T-cell (primary cell): ENCODE measurements at regions not wholly inside any gene's neighbourhood (a gene's known extent, or its start where the extent isn't known, plus 50 kb on each side); places are given as distances from the start of the nearest gene placed in this dataset.

Experiments used
- ATAC-seq, 4 experiments: fragments of 200-7000 bp in 3 of 4; fragments of 150-1000 bp in 1 of 4; cut with Tn5 transposase; replicated peaks in 1 of 4; 1 replicate in 3 of 4; 2 replicates in 1 of 4; pipeline ENCODE4 v1.10.0; 2021; ENCODE audit warnings: moderate library complexity in 3 of 4, mild to moderate bottlenecking in 2 of 4, moderate number of reproducible peaks in 1 of 4
- CTCF ChIA-PET, 2 donors: fragments of 300-600 bp; sonication (Branson Sonifier 250); formaldehyde crosslinking; loops; one replicate each; lab custom pipeline; 2022; ENCODE audit warnings: antibody characterized with exemption in 2 of 2; lab: Charles Lee
- POLR2A ChIA-PET, 2 donors: fragments of 300-600 bp; sonication (Branson Sonifier 250); formaldehyde crosslinking; loops; one replicate each; lab custom pipeline; 2022; ENCODE audit warnings: antibody characterized with exemption in 2 of 2; lab: Charles Lee
- DNase-seq, 35 experiments: peaks; one replicate each; pipeline versions ENCODE4 v3.0.0 to v3.0.0-alpha.2; 2013 to 2023
- H3K27ac ChIP-seq: one replicate; pipeline ENCODE4 v1.5.1; 2013; ENCODE audit warnings: low read length
- H3K27me3 ChIP-seq, 2 experiments: replicated peaks in 1 of 2; 1 replicate in 1 of 2; 2 replicates in 1 of 2; pipeline versions ENCODE4 v1.6.1 to v1.7.0; 2013; ENCODE audit warnings: low read length in 1 of 2, mixed read lengths in 1 of 2; ENCODE audit not compliant: control insufficient read depth in 2 of 2, insufficient read depth in 2 of 2; ENCODE audit errors: extremely low read depth in 1 of 2
- H3K36me3 ChIP-seq, 2 donors: 1 replicate in 1 of 2; 2 replicates in 1 of 2; pipeline versions ENCODE4 v1.6.1 to v1.7.0; 2013; ENCODE audit warnings: low read length in 1 of 2; ENCODE audit not compliant: control insufficient read depth in 2 of 2, insufficient read depth in 1 of 2; ENCODE audit errors: extremely low read depth in 1 of 2
- H3K4me1 ChIP-seq, 2 experiments: 1 replicate in 1 of 2; 2 replicates in 1 of 2; pipeline versions ENCODE4 v1.6.1 to v1.7.0; 2013; ENCODE audit warnings: low read length in 2 of 2, mixed read lengths in 1 of 2; ENCODE audit not compliant: insufficient read depth in 2 of 2, control insufficient read depth in 1 of 2; ENCODE audit errors: extremely low read depth in 1 of 2
- H3K4me3 ChIP-seq, 2 donors: 1 replicate in 1 of 2; 2 replicates in 1 of 2; pipeline versions ENCODE4 v1.5.1 to v1.7.0; 2013; ENCODE audit warnings: mild to moderate bottlenecking in 2 of 2, low read length in 1 of 2, moderate library complexity in 1 of 2; ENCODE audit not compliant: control insufficient read depth in 1 of 2; ENCODE audit errors: extremely low read depth in 1 of 2
- H3K9me3 ChIP-seq: 2 replicates; pipeline ENCODE4 v1.7.0; 2013
- H3K27ac Mint-ChIP-seq, 2 donors: one replicate each; pipeline ENCODE4 v1.8.0; 2020 to 2021; ENCODE audit warnings: mild to moderate bottlenecking in 2 of 2, mixed read lengths in 2 of 2
- H3K27me3 Mint-ChIP-seq, 2 donors: one replicate each; pipeline ENCODE4 v1.8.0; 2021 to 2022; ENCODE audit warnings: mixed read lengths in 2 of 2
- H3K36me3 Mint-ChIP-seq: one replicate; pipeline ENCODE4 v1.8.0; 2021; ENCODE audit warnings: mixed read lengths
- H3K4me1 Mint-ChIP-seq, 3 donors: one replicate each; pipeline ENCODE4 v1.8.0; 2020 to 2022; ENCODE audit warnings: mixed read lengths in 3 of 3, mild to moderate bottlenecking in 1 of 3
- H3K4me3 Mint-ChIP-seq, 3 donors: one replicate each; pipeline ENCODE4 v1.8.0; 2020 to 2022; ENCODE audit warnings: mild to moderate bottlenecking in 3 of 3, mixed read lengths in 3 of 3, moderate library complexity in 3 of 3
- H3K9me3 Mint-ChIP-seq, 3 donors: one replicate each; pipeline ENCODE4 v1.8.0; 2020 to 2022; ENCODE audit warnings: mixed read lengths in 3 of 3
- WGBS: methylation state at CpG from one replicate; pipeline ENCODE4 v1.1.5; 2013; ENCODE audit warnings: missing lambda C conversion rate; ENCODE audit not compliant: insufficient coverage; 5-methylcytosine and 5-hydroxymethylcytosine counted together

- H3K9me3 ChIP-seq = no peaks in the 10 kb centered on the region
- no peaks in the 10 kb centered on the region for H3K36me3 ChIP-seq
- no peak overlapping the region for H3K4me3 ChIP-seq
- Mint-ChIP-seq H3K4me1 (no peaks in the 10 kb centered on the region), H3K4me3 (no peak overlapping the region), H3K36me3 (no peaks in the 10 kb centered on the region), H3K9me3 (peaks cover 9 to 12% (median 11%) of the 10 kb centered on the region in 3 donors), H3K27ac (no peak overlapping the region), H3K27me3 (no peaks in the 10 kb centered on the region)
- no peak for ATAC-seq
- no peak for DNase-seq
- H3K4me1 ChIP-seq = no peaks in the 10 kb centered on the region
- CTCF ChIA-PET = no interaction called here
- no peak overlapping the region for H3K27ac ChIP-seq
- no peaks in the 10 kb centered on the region for H3K27me3 ChIP-seq
- POLR2A ChIA-PET = no interaction called here
These were observed 664.0 kb upstream of the IGFBP7 start for GRCh38 chr4:57774171-57774570.

- Histone ChIP-seq H3K4me1 (no peaks in the 10 kb centered on the region), H3K4me3 (no peak overlapping the region), H3K9me3 (no peaks in the 10 kb centered on the region), H3K36me3 (no peaks in the 10 kb centered on the region), H3K27ac (no peak overlapping the region), H3K27me3 (no peaks in the 10 kb centered on the region)
- Mint-ChIP-seq H3K27ac (no peak overlapping the region), H3K9me3 (peaks cover 6 to 16% (median 6%) of the 10 kb centered on the region in 3 donors), H3K4me3 (no peak overlapping the region), H3K36me3 (no peaks in the 10 kb centered on the region), H3K27me3 (no peaks in the 10 kb centered on the region), H3K4me1 (no peaks in the 10 kb centered on the region)
- DNase-seq (no peak), ATAC-seq (no peak)
- ChIA-PET POLR2A (no interaction called here), CTCF (no interaction called here)
- 67% methylated on average over 1 of the region's 1 CpG for WGBS
These were observed 656.2 kb upstream of the IGFBP7 start for GRCh38 chr4:57766341-57766740.

GRCh38 chr4:57764856-57765255, 654.7 kb upstream of the IGFBP7 start:
- Histone ChIP-seq H3K27me3 (no peaks in the 10 kb centered on the region), H3K4me1 (no peaks in the 10 kb centered on the region), H3K36me3 (no peaks in the 10 kb centered on the region), H3K27ac (no peak overlapping the region), H3K9me3 (no peaks in the 10 kb centered on the region), H3K4me3 (no peak overlapping the region)
- POLR2A ChIA-PET = no interaction called here
- no peaks in the 10 kb centered on the region for H3K4me1 Mint-ChIP-seq
- CTCF ChIA-PET = no interaction called here
- H3K36me3 Mint-ChIP-seq = no peaks in the 10 kb centered on the region
- H3K4me3 Mint-ChIP-seq = no peak overlapping the region
- H3K9me3 Mint-ChIP-seq = peaks cover 8 to 14% (median 12%) of the 10 kb centered on the region in 3 donors
- no peak for DNase-seq
- ATAC-seq = no peak
- WGBS = 93% methylated on average over 5 of the region's 5 CpGs
- no peak overlapping the region for H3K27ac Mint-ChIP-seq
- no peaks in the 10 kb centered on the region for H3K27me3 Mint-ChIP-seq

GRCh38 chr4:57763070-57763469, 652.9 kb upstream of the IGFBP7 start:
- peaks cover 8 to 11% (median 9%) of the 10 kb centered on the region in 3 donors for H3K9me3 Mint-ChIP-seq
- ATAC-seq = no peak
- Histone ChIP-seq H3K27ac (no peak overlapping the region), H3K4me1 (no peaks in the 10 kb centered on the region), H3K9me3 (no peaks in the 10 kb centered on the region), H3K36me3 (no peaks in the 10 kb centered on the region), H3K27me3 (no peaks in the 10 kb centered on the region), H3K4me3 (no peak overlapping the region)
- DNase-seq = no peak
- no peaks in the 10 kb centered on the region for H3K36me3 Mint-ChIP-seq
- 18% methylated on average over 1 of the region's 2 CpGs for WGBS
- ChIA-PET CTCF (no interaction called here), POLR2A (no interaction called here)
- H3K4me1 Mint-ChIP-seq = no peaks in the 10 kb centered on the region
- H3K27me3 Mint-ChIP-seq = no peaks in the 10 kb centered on the region
- no peak overlapping the region for H3K4me3 Mint-ChIP-seq
- no peak overlapping the region for H3K27ac Mint-ChIP-seq

GRCh38 chr4:57740625-57741190, 630.5 kb upstream of the IGFBP7 start:
- H3K9me3 Mint-ChIP-seq = peaks cover 4 to 21% (median 15%) of the 10 kb centered on the region in 3 donors
- WGBS = 100% methylated on average over 1 of the region's 1 CpG
- POLR2A ChIA-PET = no interaction called here
- CTCF ChIA-PET = no interaction called here
- H3K4me1 Mint-ChIP-seq = no peaks in the 10 kb centered on the region
- no peaks in the 10 kb centered on the region for H3K27me3 Mint-ChIP-seq
- H3K4me1 ChIP-seq = no peaks in the 10 kb centered on the region
- H3K4me3 Mint-ChIP-seq = no peak overlapping the region
- no peaks in the 10 kb centered on the region for H3K36me3 Mint-ChIP-seq
- ATAC-seq (no peak), DNase-seq (no peak)
- H3K27ac ChIP-seq = no peak overlapping the region
- no peaks in the 10 kb centered on the region for H3K36me3 ChIP-seq
- no peaks in the 10 kb centered on the region for H3K27me3 ChIP-seq
- no peak overlapping the region for H3K27ac Mint-ChIP-seq
- no peak overlapping the region for H3K4me3 ChIP-seq
- no peaks in the 10 kb centered on the region for H3K9me3 ChIP-seq

GRCh38 chr4:57736781-57737180, 626.6 kb upstream of the IGFBP7 start:
- H3K27me3 ChIP-seq = no peaks in the 10 kb centered on the region
- H3K27me3 Mint-ChIP-seq = no peaks in the 10 kb centered on the region
- ChIA-PET CTCF (no interaction called here), POLR2A (no interaction called here)
- no peak for DNase-seq
- no peak overlapping the region for H3K27ac ChIP-seq
- H3K4me3 Mint-ChIP-seq = no peak overlapping the region
- no peaks in the 10 kb centered on the region for H3K36me3 Mint-ChIP-seq
- no peak for ATAC-seq
- H3K4me1 ChIP-seq = no peaks in the 10 kb centered on the region
- no CpG with 5 or more reads among the region's 3 CpGs for WGBS
- peaks cover 6 to 19% (median 8%) of the 10 kb centered on the region in 3 donors for H3K9me3 Mint-ChIP-seq
- H3K4me1 Mint-ChIP-seq = no peaks in the 10 kb centered on the region
- H3K4me3 ChIP-seq = no peak overlapping the region
- H3K9me3 ChIP-seq = no peaks in the 10 kb centered on the region
- H3K27ac Mint-ChIP-seq = no peak overlapping the region
- H3K36me3 ChIP-seq = no peaks in the 10 kb centered on the region

- Mint-ChIP-seq H3K27me3 (no peaks in the 10 kb centered on the region), H3K9me3 (peaks cover 6 to 20% (median 8%) of the 10 kb centered on the region in 3 donors), H3K36me3 (no peaks in the 10 kb centered on the region), H3K4me1 (no peaks in the 10 kb centered on the region), H3K27ac (no peak overlapping the region), H3K4me3 (no peak overlapping the region)
- CTCF ChIA-PET = no interaction called here
- no peak overlapping the region for H3K4me3 ChIP-seq
- no peaks in the 10 kb centered on the region for H3K9me3 ChIP-seq
- no peak for DNase-seq
- no peaks in the 10 kb centered on the region for H3K4me1 ChIP-seq
- 52% methylated on average over 3 of the region's 4 CpGs for WGBS
- no peaks in the 10 kb centered on the region for H3K27me3 ChIP-seq
- no peak for ATAC-seq
- no peaks in the 10 kb centered on the region for H3K36me3 ChIP-seq
- H3K27ac ChIP-seq = no peak overlapping the region
- POLR2A ChIA-PET = no interaction called here
These were observed 624.0 kb upstream of the IGFBP7 start for GRCh38 chr4:57734104-57734670.
